GM23338 (cell line): ENCODE measurements at regions not wholly inside any gene's neighbourhood (a gene's known extent, or its start where the extent isn't known, plus 50 kb on each side); places are given as distances from the start of the nearest gene placed in this dataset.

Source experiments
- ATAC-seq: fragments of 200-7000 bp; cut with Tn5 transposase; 3 replicates; pipeline ENCODE4 v1.9.1; 2020
- DNase-seq: peaks from one replicate; pipeline ENCODE4 v3.0.0-alpha.2; 2015; ENCODE audit warnings: low spot score
- H2AFZ ChIP-seq: fragments of 200-600 bp; sonication (generic); 2 replicates; pipeline ENCODE4 v1.8.0; 2016; ENCODE audit warnings: antibody characterized with exemption, mild to moderate bottlenecking, moderate library complexity
- H3F3A ChIP-seq: fragments of 200-600 bp; sonication (generic); replicated peaks from 2 replicates; pipeline ENCODE4 v1.8.0; 2017; ENCODE audit warnings: antibody characterized with exemption, mixed run types, low read depth
- H3K27ac ChIP-seq: fragments of 200-600 bp; sonication (generic); 2 replicates; pipeline ENCODE4 v1.6.1; 2016; ENCODE audit warnings: low read depth
- H3K27me3 ChIP-seq: fragments of 200-600 bp; sonication (generic); 2 replicates; pipeline ENCODE4 v1.8.0; 2016; ENCODE audit warnings: mild to moderate bottlenecking, mixed run types, moderate library complexity; ENCODE audit not compliant: insufficient read depth
- H3K36me3 ChIP-seq: fragments of 200-600 bp; sonication (generic); 2 replicates; pipeline ENCODE4 v1.8.0; 2016; ENCODE audit warnings: mild to moderate bottlenecking; ENCODE audit not compliant: insufficient read depth
- H3K4me1 ChIP-seq: fragments of 200-600 bp; sonication (generic); 2 replicates; pipeline ENCODE4 v1.8.0; 2016; ENCODE audit warnings: mild to moderate bottlenecking, moderate library complexity; ENCODE audit not compliant: insufficient read depth
- H3K4me2 ChIP-seq: fragments of 200-600 bp; sonication (generic); 2 replicates; pipeline ENCODE4 v1.7.1; 2017; ENCODE audit warnings: mixed run types
- H3K4me3 ChIP-seq: fragments of 200-600 bp; sonication (generic); 2 replicates; pipeline ENCODE4 v1.6.1; 2016; ENCODE audit warnings: mixed run types
- H3K79me2 ChIP-seq: fragments of 200-600 bp; sonication (generic); replicated peaks from 2 replicates; pipeline ENCODE4 v1.8.0; 2017; ENCODE audit warnings: mild to moderate bottlenecking; ENCODE audit not compliant: insufficient read depth
- H3K9me2 ChIP-seq: fragments of 200-600 bp; sonication (generic); 2 replicates; pipeline ENCODE4 v1.8.0; 2017; ENCODE audit not compliant: insufficient read depth
- H4K20me1 ChIP-seq: fragments of 200-600 bp; sonication (generic); replicated peaks from 2 replicates; pipeline ENCODE4 v1.8.0; 2017; ENCODE audit warnings: mild to moderate bottlenecking; ENCODE audit not compliant: insufficient read depth
- H3K27ac Mint-ChIP-seq: 2 replicates; pipeline ENCODE4 v1.8.0; 2020; ENCODE audit warnings: inconsistent platforms, mild to moderate bottlenecking, moderate library complexity, mixed read lengths
- H3K27me3 Mint-ChIP-seq: 3 replicates; pipeline ENCODE4 v1.8.0; 2022; ENCODE audit warnings: low read depth, mild to moderate bottlenecking, moderate library complexity, mixed read lengths, inconsistent platforms; ENCODE audit not compliant: insufficient read depth, poor library complexity
- H3K36me3 Mint-ChIP-seq: 3 replicates; pipeline ENCODE4 v1.8.0; 2021; ENCODE audit warnings: low read depth, mild to moderate bottlenecking, inconsistent platforms, moderate library complexity, mixed read lengths
- H3K4me1 Mint-ChIP-seq: 3 replicates; pipeline ENCODE4 v1.8.0; 2020; ENCODE audit warnings: mild to moderate bottlenecking, inconsistent platforms, mixed read lengths
- H3K4me3 Mint-ChIP-seq: 3 replicates; pipeline ENCODE4 v1.8.0; 2021; ENCODE audit warnings: moderate library complexity, mild to moderate bottlenecking, inconsistent platforms, mixed read lengths
- H3K9me3 Mint-ChIP-seq: 3 replicates; pipeline ENCODE4 v1.8.0; 2020; ENCODE audit warnings: moderate library complexity, mild to moderate bottlenecking, inconsistent platforms, mixed read lengths
- CREB1 ChIP-seq: fragments of 250-450 bp; sonication (Bioruptor Pico); IDR thresholded peaks from 2 replicates; pipeline ENCODE4 v1.5.0; 2020; ENCODE audit warnings: low read depth, mild to moderate bottlenecking, moderate library complexity
- EZH2 ChIP-seq: fragments of 200-600 bp; sonication (generic); IDR thresholded peaks from one replicate; pipeline ENCODE4 v1.8.0; 2017; ENCODE audit warnings: antibody characterized with exemption, mild to moderate bottlenecking, low read depth; ENCODE audit not compliant: unreplicated experiment
- EZH2phosphoT487 ChIP-seq: fragments of 200-600 bp; sonication (generic); IDR thresholded peaks from one replicate; pipeline ENCODE4 v1.8.1; 2018; ENCODE audit warnings: antibody characterized with exemption; ENCODE audit not compliant: unreplicated experiment
- JUNB ChIP-seq: IDR thresholded peaks from one replicate; pipeline ENCODE4 v1.6.1; 2016; ENCODE audit warnings: antibody characterized with exemption; ENCODE audit not compliant: unreplicated experiment
- NANOG ChIP-seq: IDR thresholded peaks from 2 replicates; pipeline ENCODE4 v1.6.1; 2016; ENCODE audit warnings: antibody characterized with exemption, borderline replicate concordance
- POLR2AphosphoS5 ChIP-seq: IDR thresholded peaks from 2 replicates; pipeline ENCODE4 v1.6.1; 2016; ENCODE audit warnings: antibody characterized with exemption, low read depth
- STAT1 ChIP-seq: IDR thresholded peaks from one replicate; pipeline ENCODE4 v1.6.1; 2016; ENCODE audit warnings: antibody characterized with exemption; ENCODE audit not compliant: unreplicated experiment
- ZNF114 ChIP-seq: fragments of 250-450 bp; sonication (Bioruptor Pico); IDR thresholded peaks from 2 replicates; pipeline ENCODE4 v1.5.0; 2020; ENCODE audit warnings: mild to moderate bottlenecking, moderate library complexity
- ZNF331 ChIP-seq: fragments of 250-450 bp; sonication (Bioruptor Pico); IDR thresholded peaks from 2 replicates; pipeline ENCODE4 v1.5.0; 2020; ENCODE audit warnings: low read depth, mild to moderate bottlenecking, moderate library complexity
- ZNF462 ChIP-seq: fragments of 250-450 bp; sonication (Bioruptor Pico); IDR thresholded peaks from 2 replicates; pipeline ENCODE4 v1.5.0; 2020; ENCODE audit warnings: mild to moderate bottlenecking, moderate library complexity
- TF ChIP-seq, protein P1 (sequence below): IDR thresholded peaks from 2 replicates; pipeline ENCODE4 v1.6.1; 2016; ENCODE audit warnings: antibody characterized with exemption
- TF ChIP-seq, protein P2 (sequence below): IDR thresholded peaks from one replicate; pipeline ENCODE4 v1.6.1; 2018; ENCODE audit warnings: antibody characterized with exemption; ENCODE audit not compliant: unreplicated experiment

DNA sequence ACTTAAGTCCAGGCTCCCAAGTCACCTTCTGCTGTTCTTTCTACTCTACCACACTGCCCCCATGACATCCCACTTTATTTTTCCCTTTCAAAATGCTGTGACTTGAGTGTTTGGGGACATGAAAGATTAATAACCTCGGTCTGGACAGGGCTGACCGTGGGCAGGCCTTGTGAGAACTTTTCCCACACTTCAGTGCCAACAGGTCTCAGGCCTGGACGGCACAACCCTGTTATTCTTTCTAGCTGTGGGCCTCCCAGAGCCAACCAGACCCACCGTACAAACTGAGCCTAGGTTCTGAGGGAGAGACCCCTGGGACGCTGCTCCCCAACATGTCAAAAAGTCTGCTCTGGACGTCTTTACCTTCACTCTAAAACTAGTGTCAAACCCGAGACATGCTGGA lies 153.4 kb downstream of the CEP120 start (continued):
- TF ChIP-seq POLR2AphosphoS5 (no peak), EZH2phosphoT487 (no peak), ZNF331 (CRISPR knock-in tag) (no peak), NANOG (no peak)
- TF ChIP-seq, protein P1, sequence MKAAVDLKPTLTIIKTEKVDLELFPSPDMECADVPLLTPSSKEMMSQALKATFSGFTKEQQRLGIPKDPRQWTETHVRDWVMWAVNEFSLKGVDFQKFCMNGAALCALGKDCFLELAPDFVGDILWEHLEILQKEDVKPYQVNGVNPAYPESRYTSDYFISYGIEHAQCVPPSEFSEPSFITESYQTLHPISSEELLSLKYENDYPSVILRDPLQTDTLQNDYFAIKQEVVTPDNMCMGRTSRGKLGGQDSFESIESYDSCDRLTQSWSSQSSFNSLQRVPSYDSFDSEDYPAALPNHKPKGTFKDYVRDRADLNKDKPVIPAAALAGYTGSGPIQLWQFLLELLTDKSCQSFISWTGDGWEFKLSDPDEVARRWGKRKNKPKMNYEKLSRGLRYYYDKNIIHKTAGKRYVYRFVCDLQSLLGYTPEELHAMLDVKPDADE: no peak

DNA sequence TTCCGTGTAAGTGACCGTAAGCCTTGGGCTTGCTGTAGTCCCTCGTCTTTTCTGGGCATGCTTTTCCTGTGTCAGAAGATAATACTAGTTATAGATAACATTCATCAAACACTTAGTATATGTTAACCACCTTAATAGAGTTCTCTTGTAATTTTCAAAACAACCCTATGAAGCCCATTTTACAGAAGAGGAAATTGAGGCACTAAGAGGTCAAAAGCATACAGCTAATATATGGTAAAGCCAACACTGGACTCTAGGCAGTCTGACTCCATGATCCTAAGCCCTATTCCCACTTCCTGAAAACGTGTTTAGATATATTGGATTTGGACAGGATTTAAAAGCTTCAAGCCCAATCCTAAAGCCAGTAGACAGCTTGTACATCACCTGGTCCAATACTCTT lies 153.8 kb downstream of the CEP120 start:
- no peak for ATAC-seq
- no peaks in the 10 kb centered on the region for H3K4me1 Mint-ChIP-seq
- TF ChIP-seq STAT1 (no peak), EZH2phosphoT487 (no peak), JUNB (no peak), NANOG (no peak), ZNF462 (no peak), ZNF114 (no peak), POLR2AphosphoS5 (no peak), EZH2 (no peak), CREB1 (CRISPR knock-in tag) (no peak), ZNF331 (CRISPR knock-in tag) (no peak)
- TF ChIP-seq, protein P1: no peak
- TF ChIP-seq, protein P2, sequence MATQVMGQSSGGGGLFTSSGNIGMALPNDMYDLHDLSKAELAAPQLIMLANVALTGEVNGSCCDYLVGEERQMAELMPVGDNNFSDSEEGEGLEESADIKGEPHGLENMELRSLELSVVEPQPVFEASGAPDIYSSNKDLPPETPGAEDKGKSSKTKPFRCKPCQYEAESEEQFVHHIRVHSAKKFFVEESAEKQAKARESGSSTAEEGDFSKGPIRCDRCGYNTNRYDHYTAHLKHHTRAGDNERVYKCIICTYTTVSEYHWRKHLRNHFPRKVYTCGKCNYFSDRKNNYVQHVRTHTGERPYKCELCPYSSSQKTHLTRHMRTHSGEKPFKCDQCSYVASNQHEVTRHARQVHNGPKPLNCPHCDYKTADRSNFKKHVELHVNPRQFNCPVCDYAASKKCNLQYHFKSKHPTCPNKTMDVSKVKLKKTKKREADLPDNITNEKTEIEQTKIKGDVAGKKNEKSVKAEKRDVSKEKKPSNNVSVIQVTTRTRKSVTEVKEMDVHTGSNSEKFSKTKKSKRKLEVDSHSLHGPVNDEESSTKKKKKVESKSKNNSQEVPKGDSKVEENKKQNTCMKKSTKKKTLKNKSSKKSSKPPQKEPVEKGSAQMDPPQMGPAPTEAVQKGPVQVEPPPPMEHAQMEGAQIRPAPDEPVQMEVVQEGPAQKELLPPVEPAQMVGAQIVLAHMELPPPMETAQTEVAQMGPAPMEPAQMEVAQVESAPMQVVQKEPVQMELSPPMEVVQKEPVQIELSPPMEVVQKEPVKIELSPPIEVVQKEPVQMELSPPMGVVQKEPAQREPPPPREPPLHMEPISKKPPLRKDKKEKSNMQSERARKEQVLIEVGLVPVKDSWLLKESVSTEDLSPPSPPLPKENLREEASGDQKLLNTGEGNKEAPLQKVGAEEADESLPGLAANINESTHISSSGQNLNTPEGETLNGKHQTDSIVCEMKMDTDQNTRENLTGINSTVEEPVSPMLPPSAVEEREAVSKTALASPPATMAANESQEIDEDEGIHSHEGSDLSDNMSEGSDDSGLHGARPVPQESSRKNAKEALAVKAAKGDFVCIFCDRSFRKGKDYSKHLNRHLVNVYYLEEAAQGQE: no peak

More for the DNA sequence above, 153.8 kb downstream of the CEP120 start:
- 0 out of 2 replicates have a peak, but pooled peaks cover 6% of the 10 kb centered on the region for H3K9me2 ChIP-seq
- Mint-ChIP-seq H3K9me3 (no peaks in the 10 kb centered on the region), H3K4me3 (no peak overlapping the region), H3K27ac (no peak overlapping the region), H3K36me3 (no peaks in the 10 kb centered on the region), H3K27me3 (peaks cover 2% of the 10 kb centered on the region)
- H4K20me1 ChIP-seq: no peaks in the 10 kb centered on the region
- H3K36me3 ChIP-seq: no peaks in the 10 kb centered on the region
- H3K79me2 ChIP-seq: no peaks in the 10 kb centered on the region
- H3K4me3 ChIP-seq: no peak overlapping the region
- no peaks in the 10 kb centered on the region for H3F3A ChIP-seq
- no peaks in the 10 kb centered on the region for H3K27me3 ChIP-seq
- H3K27ac ChIP-seq: no peak overlapping the region
- no peak for DNase-seq
- no peak overlapping the region for H3K4me2 ChIP-seq
- no peak overlapping the region for H2AFZ ChIP-seq
- H3K4me1 ChIP-seq: no peaks in the 10 kb centered on the region
